Neutrophil (primary cell): ENCODE measurements at regions not wholly inside any gene's neighbourhood (a gene's known extent, or its start where the extent isn't known, plus 50 kb on each side); places are given as distances from the start of the nearest gene placed in this dataset.

Experiments
- H3K27ac ChIP-seq: fragments of 200-600 bp; sonication (generic); 2 replicates; pipeline ENCODE4 v1.5.1; 2016; ENCODE audit warnings: mild to moderate bottlenecking, moderate library complexity
- H3K27me3 ChIP-seq: fragments of 200-600 bp; sonication (generic); 2 replicates; pipeline ENCODE4 v1.6.0; 2016; ENCODE audit warnings: mild to moderate bottlenecking
- H3K36me3 ChIP-seq: fragments of 200-600 bp; sonication (generic); 2 replicates; pipeline ENCODE4 v1.5.1; 2017
- H3K4me1 ChIP-seq, 2 experiments: fragments of 200-600 bp in 1 of 2; sonication (generic) in 1 of 2; 1 replicate in 1 of 2; 2 replicates in 1 of 2; pipeline versions ENCODE4 v1.5.1 to v1.6.1; 2013 to 2016; ENCODE audit warnings: low read depth in 1 of 2, low read length in 1 of 2, mild to moderate bottlenecking in 1 of 2, moderate library complexity in 1 of 2; ENCODE audit not compliant: control insufficient read depth in 1 of 2, insufficient read depth in 1 of 2
- H3K4me3 ChIP-seq, 2 experiments: fragments of 200-600 bp in 1 of 2; sonication (generic) in 1 of 2; 1 replicate in 1 of 2; 2 replicates in 1 of 2; pipeline ENCODE4 v1.5.1; 2013 to 2016; ENCODE audit warnings: low read depth in 1 of 2, low read length in 1 of 2, mild to moderate bottlenecking in 1 of 2, moderate library complexity in 1 of 2
- H3K9me3 ChIP-seq: fragments of 200-600 bp; sonication (generic); 2 replicates; pipeline ENCODE4 v1.5.1; 2016
- CTCF ChIP-seq: fragments of 200-600 bp; sonication (generic); IDR thresholded peaks from 2 replicates; pipeline ENCODE4 v1.5.1; 2016; ENCODE audit warnings: antibody characterized with exemption

DNA sequence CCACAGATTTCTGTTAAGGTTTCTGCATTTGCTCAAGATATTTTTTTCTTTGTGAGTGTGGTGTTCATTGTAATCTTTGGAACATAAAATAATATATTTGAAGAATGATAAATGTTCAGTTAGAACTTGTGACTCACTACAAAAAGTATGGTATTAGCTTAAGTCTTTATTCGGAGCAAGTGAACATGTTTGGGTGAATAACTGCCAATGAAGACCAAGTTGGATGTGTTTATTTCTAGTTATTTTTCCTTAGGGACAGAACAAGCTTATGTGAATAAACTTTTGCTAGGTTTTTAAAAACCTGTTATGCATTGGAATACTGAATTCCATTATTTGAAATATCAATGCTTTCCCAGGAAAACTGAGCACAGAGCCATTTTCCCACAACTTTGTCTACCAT, 418.6 kb downstream of the SLCO4C1 start:
- no peaks in the 10 kb centered on the region for H3K4me1 ChIP-seq
- H3K27me3 ChIP-seq = no peaks in the 10 kb centered on the region
- no peaks in the 10 kb centered on the region for H3K36me3 ChIP-seq
- TF ChIP-seq CTCF = no peak
- no peak overlapping the region for H3K4me3 ChIP-seq
- H3K27ac ChIP-seq = no peak overlapping the region
- no peaks in the 10 kb centered on the region for H3K9me3 ChIP-seq

- Histone ChIP-seq H3K4me3 (no peak overlapping the region), H3K36me3 (no peaks in the 10 kb centered on the region), H3K9me3 (no peaks in the 10 kb centered on the region), H3K4me1 (no peaks in the 10 kb centered on the region), H3K27me3 (no peaks in the 10 kb centered on the region), H3K27ac (no peak overlapping the region)
- TF ChIP-seq CTCF = no peak
Measured at GRCh38 chr5:101866473-101866872, 429.6 kb downstream of the SLCO4C1 start.

- Histone ChIP-seq H3K9me3 (no peaks in the 10 kb centered on the region), H3K27me3 (no peaks in the 10 kb centered on the region), H3K27ac (no peak overlapping the region), H3K4me1 (no peaks in the 10 kb centered on the region), H3K4me3 (no peak overlapping the region), H3K36me3 (no peaks in the 10 kb centered on the region)
- no peak for TF ChIP-seq CTCF
Measured at GRCh38 chr5:101860563-101860962, 435.5 kb downstream of the SLCO4C1 start.

DNA sequence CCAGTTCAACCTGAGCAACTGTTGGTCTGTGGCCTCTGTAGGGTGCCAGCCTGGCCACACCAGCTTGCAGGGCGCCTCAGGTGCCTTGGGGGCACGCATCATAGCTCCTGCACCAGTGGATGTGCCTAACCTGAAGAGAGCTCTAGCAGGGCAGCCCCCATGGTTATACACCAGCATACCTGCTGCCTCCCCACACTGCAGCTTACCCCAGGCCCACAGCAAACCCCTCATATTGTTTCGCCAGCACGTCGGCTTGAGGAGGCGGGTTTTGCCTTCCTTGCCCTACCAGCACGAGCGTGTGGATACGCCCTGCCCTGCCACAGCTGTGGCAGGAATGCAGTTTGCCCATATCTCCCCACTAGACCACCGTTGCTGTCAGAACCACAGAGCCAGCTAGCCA, 435.9 kb downstream of the SLCO4C1 start:
- no peak for TF ChIP-seq CTCF
- H3K36me3 ChIP-seq = no peaks in the 10 kb centered on the region
- no peaks in the 10 kb centered on the region for H3K9me3 ChIP-seq
- H3K27ac ChIP-seq = no peak overlapping the region
- no peak overlapping the region for H3K4me3 ChIP-seq
- H3K4me1 ChIP-seq = no peaks in the 10 kb centered on the region
- no peaks in the 10 kb centered on the region for H3K27me3 ChIP-seq

- Histone ChIP-seq H3K27ac (no peak overlapping the region), H3K27me3 (no peaks in the 10 kb centered on the region), H3K4me3 (no peak overlapping the region), H3K4me1 (no peaks in the 10 kb centered on the region), H3K36me3 (no peaks in the 10 kb centered on the region), H3K9me3 (no peaks in the 10 kb centered on the region)
- TF ChIP-seq CTCF = no peak
Measured at GRCh38 chr5:101846496-101846895, 449.6 kb downstream of the SLCO4C1 start.

GRCh38 chr5:101843055-101843454, 453.0 kb downstream of the SLCO4C1 start:
- Histone ChIP-seq H3K36me3 (no peaks in the 10 kb centered on the region), H3K27me3 (no peaks in the 10 kb centered on the region), H3K9me3 (no peaks in the 10 kb centered on the region), H3K27ac (no peak overlapping the region), H3K4me1 (no peaks in the 10 kb centered on the region), H3K4me3 (no peak overlapping the region)
- no peak for TF ChIP-seq CTCF
